HG02588 (cell line): ENCODE measurements at regions not wholly inside any gene's neighbourhood (a gene's known extent, or its start where the extent isn't known, plus 50 kb on each side); places are given as distances from the start of the nearest gene placed in this dataset.

ENCODE experiments used
- ATAC-seq: cut with Tn5 transposase; IDR thresholded peaks from one replicate; pipeline ENCODE4 v1.9.1; 2021; ENCODE audit warnings: mild to moderate bottlenecking, moderate library complexity; ENCODE audit not compliant: unreplicated experiment

- peak; percentile 56 for ATAC-seq
These were observed 52.0 kb upstream of the RNU6-8 start for GRCh38 chr14:32254952-32255679.

GRCh38 chr14:32255789-32256188 lies 52.7 kb upstream of the RNU6-8 start:
- ATAC-seq = no peak

- ATAC-seq = no peak
These were observed 53.5 kb upstream of the RNU6-8 start for GRCh38 chr14:32256576-32256975.

- no peak for ATAC-seq
These were observed 55.4 kb upstream of the RNU6-8 start for GRCh38 chr14:32258336-32258993.

GRCh38 chr14:32259368-32260013 lies 56.4 kb upstream of the RNU6-8 start:
- ATAC-seq = peak; percentile 87

GRCh38 chr14:32263939-32264567 lies 61.0 kb upstream of the RNU6-8 start:
- ATAC-seq = no peak

- ATAC-seq = no peak
These were observed 62.5 kb upstream of the RNU6-8 start for GRCh38 chr14:32265584-32265983.

- ATAC-seq = no peak
These were observed 51.1 kb upstream of the AKAP6 start for GRCh38 chr14:32277998-32278397.
